GM23338 (cell line): ENCODE measurements at regions not wholly inside any gene's neighbourhood (a gene's known extent, or its start where the extent isn't known, plus 50 kb on each side); places are given as distances from the start of the nearest gene placed in this dataset.

Experiments
- ATAC-seq: fragments of 200-7000 bp; cut with Tn5 transposase; 3 replicates; pipeline ENCODE4 v1.9.1; 2020
- DNase-seq: peaks from one replicate; pipeline ENCODE4 v3.0.0-alpha.2; 2015; ENCODE audit warnings: low spot score
- H2AFZ ChIP-seq: fragments of 200-600 bp; sonication (generic); 2 replicates; pipeline ENCODE4 v1.8.0; 2016; ENCODE audit warnings: antibody characterized with exemption, mild to moderate bottlenecking, moderate library complexity
- H3F3A ChIP-seq: fragments of 200-600 bp; sonication (generic); replicated peaks from 2 replicates; pipeline ENCODE4 v1.8.0; 2017; ENCODE audit warnings: antibody characterized with exemption, mixed run types, low read depth
- H3K27ac ChIP-seq: fragments of 200-600 bp; sonication (generic); 2 replicates; pipeline ENCODE4 v1.6.1; 2016; ENCODE audit warnings: low read depth
- H3K27me3 ChIP-seq: fragments of 200-600 bp; sonication (generic); 2 replicates; pipeline ENCODE4 v1.8.0; 2016; ENCODE audit warnings: mild to moderate bottlenecking, mixed run types, moderate library complexity; ENCODE audit not compliant: insufficient read depth
- H3K36me3 ChIP-seq: fragments of 200-600 bp; sonication (generic); 2 replicates; pipeline ENCODE4 v1.8.0; 2016; ENCODE audit warnings: mild to moderate bottlenecking; ENCODE audit not compliant: insufficient read depth
- H3K4me1 ChIP-seq: fragments of 200-600 bp; sonication (generic); 2 replicates; pipeline ENCODE4 v1.8.0; 2016; ENCODE audit warnings: mild to moderate bottlenecking, moderate library complexity; ENCODE audit not compliant: insufficient read depth
- H3K4me2 ChIP-seq: fragments of 200-600 bp; sonication (generic); 2 replicates; pipeline ENCODE4 v1.7.1; 2017; ENCODE audit warnings: mixed run types
- H3K4me3 ChIP-seq: fragments of 200-600 bp; sonication (generic); 2 replicates; pipeline ENCODE4 v1.6.1; 2016; ENCODE audit warnings: mixed run types
- H3K79me2 ChIP-seq: fragments of 200-600 bp; sonication (generic); replicated peaks from 2 replicates; pipeline ENCODE4 v1.8.0; 2017; ENCODE audit warnings: mild to moderate bottlenecking; ENCODE audit not compliant: insufficient read depth
- H3K9me2 ChIP-seq: fragments of 200-600 bp; sonication (generic); 2 replicates; pipeline ENCODE4 v1.8.0; 2017; ENCODE audit not compliant: insufficient read depth
- H4K20me1 ChIP-seq: fragments of 200-600 bp; sonication (generic); replicated peaks from 2 replicates; pipeline ENCODE4 v1.8.0; 2017; ENCODE audit warnings: mild to moderate bottlenecking; ENCODE audit not compliant: insufficient read depth
- H3K27ac Mint-ChIP-seq: 2 replicates; pipeline ENCODE4 v1.8.0; 2020; ENCODE audit warnings: inconsistent platforms, mild to moderate bottlenecking, moderate library complexity, mixed read lengths
- H3K27me3 Mint-ChIP-seq: 3 replicates; pipeline ENCODE4 v1.8.0; 2022; ENCODE audit warnings: low read depth, mild to moderate bottlenecking, moderate library complexity, mixed read lengths, inconsistent platforms; ENCODE audit not compliant: insufficient read depth, poor library complexity
- H3K36me3 Mint-ChIP-seq: 3 replicates; pipeline ENCODE4 v1.8.0; 2021; ENCODE audit warnings: low read depth, mild to moderate bottlenecking, inconsistent platforms, moderate library complexity, mixed read lengths
- H3K4me1 Mint-ChIP-seq: 3 replicates; pipeline ENCODE4 v1.8.0; 2020; ENCODE audit warnings: mild to moderate bottlenecking, inconsistent platforms, mixed read lengths
- H3K4me3 Mint-ChIP-seq: 3 replicates; pipeline ENCODE4 v1.8.0; 2021; ENCODE audit warnings: moderate library complexity, mild to moderate bottlenecking, inconsistent platforms, mixed read lengths
- H3K9me3 Mint-ChIP-seq: 3 replicates; pipeline ENCODE4 v1.8.0; 2020; ENCODE audit warnings: moderate library complexity, mild to moderate bottlenecking, inconsistent platforms, mixed read lengths
- CREB1 ChIP-seq: fragments of 250-450 bp; sonication (Bioruptor Pico); IDR thresholded peaks from 2 replicates; pipeline ENCODE4 v1.5.0; 2020; ENCODE audit warnings: low read depth, mild to moderate bottlenecking, moderate library complexity
- EZH2 ChIP-seq: fragments of 200-600 bp; sonication (generic); IDR thresholded peaks from one replicate; pipeline ENCODE4 v1.8.0; 2017; ENCODE audit warnings: antibody characterized with exemption, mild to moderate bottlenecking, low read depth; ENCODE audit not compliant: unreplicated experiment
- EZH2phosphoT487 ChIP-seq: fragments of 200-600 bp; sonication (generic); IDR thresholded peaks from one replicate; pipeline ENCODE4 v1.8.1; 2018; ENCODE audit warnings: antibody characterized with exemption; ENCODE audit not compliant: unreplicated experiment
- JUNB ChIP-seq: IDR thresholded peaks from one replicate; pipeline ENCODE4 v1.6.1; 2016; ENCODE audit warnings: antibody characterized with exemption; ENCODE audit not compliant: unreplicated experiment
- NANOG ChIP-seq: IDR thresholded peaks from 2 replicates; pipeline ENCODE4 v1.6.1; 2016; ENCODE audit warnings: antibody characterized with exemption, borderline replicate concordance
- POLR2AphosphoS5 ChIP-seq: IDR thresholded peaks from 2 replicates; pipeline ENCODE4 v1.6.1; 2016; ENCODE audit warnings: antibody characterized with exemption, low read depth
- REST ChIP-seq: IDR thresholded peaks from one replicate; pipeline ENCODE4 v1.6.1; 2018; ENCODE audit warnings: antibody characterized with exemption; ENCODE audit not compliant: unreplicated experiment
- STAT1 ChIP-seq: IDR thresholded peaks from one replicate; pipeline ENCODE4 v1.6.1; 2016; ENCODE audit warnings: antibody characterized with exemption; ENCODE audit not compliant: unreplicated experiment
- ZNF114 ChIP-seq: fragments of 250-450 bp; sonication (Bioruptor Pico); IDR thresholded peaks from 2 replicates; pipeline ENCODE4 v1.5.0; 2020; ENCODE audit warnings: mild to moderate bottlenecking, moderate library complexity
- ZNF331 ChIP-seq: fragments of 250-450 bp; sonication (Bioruptor Pico); IDR thresholded peaks from 2 replicates; pipeline ENCODE4 v1.5.0; 2020; ENCODE audit warnings: low read depth, mild to moderate bottlenecking, moderate library complexity
- ZNF462 ChIP-seq: fragments of 250-450 bp; sonication (Bioruptor Pico); IDR thresholded peaks from 2 replicates; pipeline ENCODE4 v1.5.0; 2020; ENCODE audit warnings: mild to moderate bottlenecking, moderate library complexity
- TF ChIP-seq, protein P1 (sequence below), 2 experiments: fragments of 200-600 bp in 1 of 2; sonication (generic) in 1 of 2; conservative IDR thresholded peaks; 2 replicates each; pipeline versions ENCODE4 v1.5.1 to v1.6.1; 2016 to 2017; ENCODE audit warnings: antibody characterized with exemption in 2 of 2, low read depth in 2 of 2, mild to moderate bottlenecking in 2 of 2, moderate library complexity in 1 of 2
- TF ChIP-seq, protein P2 (sequence below): IDR thresholded peaks from 2 replicates; pipeline ENCODE4 v1.6.1; 2016; ENCODE audit warnings: antibody characterized with exemption

DNA sequence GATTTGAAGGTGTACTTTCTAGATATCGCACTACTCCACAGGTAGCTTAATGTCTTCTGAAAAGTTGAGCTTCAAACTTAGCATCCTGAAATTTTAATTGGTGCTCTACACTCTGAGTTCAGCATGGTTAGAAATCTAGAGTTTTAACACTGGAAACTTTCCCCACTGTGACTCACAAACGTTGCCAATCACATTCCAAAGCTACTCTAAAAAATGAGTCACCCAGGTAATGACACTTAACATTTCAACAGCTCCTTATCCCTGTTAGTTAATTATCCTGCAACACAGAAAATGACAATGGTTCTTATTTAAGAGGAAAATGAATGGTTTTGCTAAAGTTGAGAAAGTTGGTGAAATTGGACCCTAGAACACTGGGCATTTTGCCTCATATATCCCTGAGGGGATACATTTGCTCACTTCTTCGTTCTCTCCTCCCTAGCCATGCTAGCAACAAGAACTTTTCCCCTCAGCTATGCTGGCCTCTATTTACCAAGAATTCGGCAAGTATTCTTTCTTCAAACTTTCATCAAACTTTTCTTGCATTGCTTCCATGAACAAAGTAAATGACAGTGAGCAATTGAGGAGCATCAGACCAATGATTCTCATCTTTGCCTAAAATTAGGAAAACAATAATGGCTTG lies 1024.1 kb upstream of the KLHL29 start:
- Histone ChIP-seq H3K27me3 (no peaks in the 10 kb centered on the region), H3F3A (no peaks in the 10 kb centered on the region), H3K9me2 (no peaks in the 10 kb centered on the region), H3K4me2 (no peak overlapping the region), H3K79me2 (no peaks in the 10 kb centered on the region), H3K4me3 (no peak overlapping the region), H3K27ac (no peak overlapping the region), H3K4me1 (no peaks in the 10 kb centered on the region), H4K20me1 (no peaks in the 10 kb centered on the region), H2AFZ (no peak overlapping the region), H3K36me3 (no peaks in the 10 kb centered on the region)
- Mint-ChIP-seq H3K9me3 (no peaks in the 10 kb centered on the region), H3K27ac (no peak overlapping the region), H3K27me3 (no peaks in the 10 kb centered on the region), H3K4me3 (no peak overlapping the region), H3K36me3 (no peaks in the 10 kb centered on the region), H3K4me1 (peaks cover 18% of the 10 kb centered on the region)
- TF ChIP-seq REST: no peak
- no peak for TF ChIP-seq ZNF331 (CRISPR knock-in tag)
- TF ChIP-seq JUNB: no peak
- TF ChIP-seq, protein P1, sequence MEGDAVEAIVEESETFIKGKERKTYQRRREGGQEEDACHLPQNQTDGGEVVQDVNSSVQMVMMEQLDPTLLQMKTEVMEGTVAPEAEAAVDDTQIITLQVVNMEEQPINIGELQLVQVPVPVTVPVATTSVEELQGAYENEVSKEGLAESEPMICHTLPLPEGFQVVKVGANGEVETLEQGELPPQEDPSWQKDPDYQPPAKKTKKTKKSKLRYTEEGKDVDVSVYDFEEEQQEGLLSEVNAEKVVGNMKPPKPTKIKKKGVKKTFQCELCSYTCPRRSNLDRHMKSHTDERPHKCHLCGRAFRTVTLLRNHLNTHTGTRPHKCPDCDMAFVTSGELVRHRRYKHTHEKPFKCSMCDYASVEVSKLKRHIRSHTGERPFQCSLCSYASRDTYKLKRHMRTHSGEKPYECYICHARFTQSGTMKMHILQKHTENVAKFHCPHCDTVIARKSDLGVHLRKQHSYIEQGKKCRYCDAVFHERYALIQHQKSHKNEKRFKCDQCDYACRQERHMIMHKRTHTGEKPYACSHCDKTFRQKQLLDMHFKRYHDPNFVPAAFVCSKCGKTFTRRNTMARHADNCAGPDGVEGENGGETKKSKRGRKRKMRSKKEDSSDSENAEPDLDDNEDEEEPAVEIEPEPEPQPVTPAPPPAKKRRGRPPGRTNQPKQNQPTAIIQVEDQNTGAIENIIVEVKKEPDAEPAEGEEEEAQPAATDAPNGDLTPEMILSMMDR (conservative IDR thresholded peaks at IDR 0.05; ENCODE audit: low read depth in 2 of 2): no peak
- TF ChIP-seq NANOG: no peak
- TF ChIP-seq POLR2AphosphoS5: no peak
- TF ChIP-seq STAT1: no peak
- no peak for TF ChIP-seq EZH2
- TF ChIP-seq EZH2phosphoT487: no peak
- no peak for TF ChIP-seq ZNF462
- TF ChIP-seq CREB1 (CRISPR knock-in tag): no peak
- TF ChIP-seq, protein P2, sequence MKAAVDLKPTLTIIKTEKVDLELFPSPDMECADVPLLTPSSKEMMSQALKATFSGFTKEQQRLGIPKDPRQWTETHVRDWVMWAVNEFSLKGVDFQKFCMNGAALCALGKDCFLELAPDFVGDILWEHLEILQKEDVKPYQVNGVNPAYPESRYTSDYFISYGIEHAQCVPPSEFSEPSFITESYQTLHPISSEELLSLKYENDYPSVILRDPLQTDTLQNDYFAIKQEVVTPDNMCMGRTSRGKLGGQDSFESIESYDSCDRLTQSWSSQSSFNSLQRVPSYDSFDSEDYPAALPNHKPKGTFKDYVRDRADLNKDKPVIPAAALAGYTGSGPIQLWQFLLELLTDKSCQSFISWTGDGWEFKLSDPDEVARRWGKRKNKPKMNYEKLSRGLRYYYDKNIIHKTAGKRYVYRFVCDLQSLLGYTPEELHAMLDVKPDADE: no peak
- TF ChIP-seq ZNF114 (CRISPR knock-in tag): no peak
- DNase-seq: no peak
- ATAC-seq: no peak
